ENCODE measurements at regions not wholly inside any gene's neighbourhood (a gene's known extent, or its start where the extent isn't known, plus 50 kb on each side); places are given as distances from the start of the nearest gene placed in this dataset.
"Not testable (repeated sequence)": the region's sequence is repeated elsewhere in the genome, so short reads cannot be mapped to it uniquely, and the experiment has no call there.

DNA sequence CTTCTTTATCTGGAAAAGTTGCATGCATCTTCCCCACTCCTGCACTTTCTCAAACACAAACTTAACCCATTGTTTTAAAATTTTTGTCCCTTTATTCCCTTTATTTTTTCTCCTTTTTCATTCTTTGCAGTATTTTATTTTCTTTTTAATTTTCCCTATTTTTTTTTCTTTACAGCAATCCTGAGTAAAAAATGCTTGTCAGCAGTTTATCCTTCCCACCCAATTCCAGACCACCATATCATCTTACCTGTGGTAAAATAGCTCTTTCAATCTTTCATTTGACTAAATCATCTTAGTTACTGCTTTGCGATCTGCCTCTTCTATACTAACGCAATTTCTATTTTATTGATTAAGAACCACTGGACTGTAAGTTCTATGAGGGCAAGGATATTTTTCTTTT lies 450.5 kb downstream of the KLHL4 start:
- Histone ChIP-seq H3K27ac (no peak overlapping the region), H3K9me3 (no peaks in the 10 kb centered on the region), H3K4me3 (no peak overlapping the region), H3K27me3 (peaks cover 0 to 10% of the 10 kb centered on the region in 2 donors), H3K36me3 (no peaks in the 10 kb centered on the region), H3K4me1 (no peaks in the 10 kb centered on the region)
- intact Hi-C loops (cut with DNase I; ENCODE audit: low total_unique reads) = no loop called here
- no peak for TF ChIP-seq POLR2AphosphoS5 (IDR thresholded peaks at IDR 0.05)
- no peak for TF ChIP-seq POLR2A (IDR thresholded peaks at IDR 0.05)
- TF ChIP-seq, protein P1, sequence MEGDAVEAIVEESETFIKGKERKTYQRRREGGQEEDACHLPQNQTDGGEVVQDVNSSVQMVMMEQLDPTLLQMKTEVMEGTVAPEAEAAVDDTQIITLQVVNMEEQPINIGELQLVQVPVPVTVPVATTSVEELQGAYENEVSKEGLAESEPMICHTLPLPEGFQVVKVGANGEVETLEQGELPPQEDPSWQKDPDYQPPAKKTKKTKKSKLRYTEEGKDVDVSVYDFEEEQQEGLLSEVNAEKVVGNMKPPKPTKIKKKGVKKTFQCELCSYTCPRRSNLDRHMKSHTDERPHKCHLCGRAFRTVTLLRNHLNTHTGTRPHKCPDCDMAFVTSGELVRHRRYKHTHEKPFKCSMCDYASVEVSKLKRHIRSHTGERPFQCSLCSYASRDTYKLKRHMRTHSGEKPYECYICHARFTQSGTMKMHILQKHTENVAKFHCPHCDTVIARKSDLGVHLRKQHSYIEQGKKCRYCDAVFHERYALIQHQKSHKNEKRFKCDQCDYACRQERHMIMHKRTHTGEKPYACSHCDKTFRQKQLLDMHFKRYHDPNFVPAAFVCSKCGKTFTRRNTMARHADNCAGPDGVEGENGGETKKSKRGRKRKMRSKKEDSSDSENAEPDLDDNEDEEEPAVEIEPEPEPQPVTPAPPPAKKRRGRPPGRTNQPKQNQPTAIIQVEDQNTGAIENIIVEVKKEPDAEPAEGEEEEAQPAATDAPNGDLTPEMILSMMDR (IDR thresholded peaks at IDR 0.05) = no peak
- no peak for DNase-seq (ENCODE audit: low spot score in 2 of 2)

DNA sequence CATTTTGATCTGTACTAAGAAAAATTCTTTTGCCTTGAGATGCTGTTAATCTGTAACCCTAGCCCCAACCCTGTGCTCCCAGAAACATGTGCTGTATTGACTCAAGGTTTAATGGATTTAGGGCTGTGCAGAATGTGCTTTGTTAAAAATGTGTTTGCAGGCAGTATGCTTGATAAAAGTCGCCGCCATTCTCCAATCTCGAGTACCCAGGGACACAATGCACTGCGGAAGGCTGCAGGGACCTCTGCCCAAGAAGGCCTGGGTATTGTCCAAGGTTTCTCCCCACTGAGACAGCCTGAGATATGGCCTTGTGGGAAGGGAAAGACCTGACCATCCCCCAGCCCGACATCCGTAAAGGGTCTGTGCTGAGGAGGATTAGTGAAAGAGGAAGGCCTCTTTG lies 454.5 kb downstream of the KLHL4 start:
- DNase-seq (ENCODE audit: low spot score in 2 of 2); H3K27me3 ChIP-seq; H3K4me1 ChIP-seq; H3K27ac ChIP-seq; H3K9me3 ChIP-seq; H3K36me3 ChIP-seq; intact Hi-C loops (cut with DNase I; ENCODE audit: low total_unique reads); H3K4me3 ChIP-seq: not testable (repeated sequence)

- no peak overlapping the region for H3K4me3 ChIP-seq
- H3K9me3 ChIP-seq = peaks cover 0 to 4% of the 10 kb centered on the region in 2 donors
- intact Hi-C loops (cut with DNase I; ENCODE audit: low total_unique reads) = no loop called here
- no peak overlapping the region for H3K27ac ChIP-seq
- H3K27me3 ChIP-seq = no peaks in the 10 kb centered on the region
- H3K36me3 ChIP-seq = no peaks in the 10 kb centered on the region
- H3K4me1 ChIP-seq = no peaks in the 10 kb centered on the region
- TF ChIP-seq, protein P1 (IDR thresholded peaks at IDR 0.05) = no peak
- no peak for TF ChIP-seq POLR2AphosphoS5 (IDR thresholded peaks at IDR 0.05)
- no peak for TF ChIP-seq POLR2A (IDR thresholded peaks at IDR 0.05)
- DNase-seq (ENCODE audit: low spot score in 2 of 2) = no peak
Measured at GRCh38 chrX:87975365-87975764, 457.8 kb downstream of the KLHL4 start.

DNA sequence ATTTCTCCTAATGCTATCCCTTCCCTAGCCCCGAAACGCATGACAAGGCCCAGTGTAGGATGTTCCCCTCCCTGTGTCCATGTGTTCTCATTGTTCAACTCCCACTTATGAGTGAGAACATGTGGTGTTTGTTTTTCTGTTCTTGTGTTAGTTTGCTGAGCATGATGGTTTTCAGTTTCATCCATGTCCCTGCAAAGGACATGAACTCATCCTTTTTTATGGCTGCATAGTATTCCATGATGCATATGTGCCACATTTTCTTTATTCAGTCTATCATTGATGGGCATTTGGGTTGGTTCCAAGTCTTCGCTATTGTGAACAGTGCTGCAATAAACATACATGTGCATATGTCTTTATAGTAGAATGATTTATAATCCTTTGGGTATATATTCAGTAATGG lies 490.3 kb downstream of the KLHL4 start:
- H3K27ac ChIP-seq; intact Hi-C loops (cut with DNase I; ENCODE audit: low total_unique reads); DNase-seq (ENCODE audit: low spot score in 2 of 2); H3K27me3 ChIP-seq; H3K36me3 ChIP-seq; H3K4me3 ChIP-seq; H3K4me1 ChIP-seq: not testable (repeated sequence)
- H3K9me3 ChIP-seq = peaks cover 0 to 24% of the 10 kb centered on the region in 2 donors

DNA sequence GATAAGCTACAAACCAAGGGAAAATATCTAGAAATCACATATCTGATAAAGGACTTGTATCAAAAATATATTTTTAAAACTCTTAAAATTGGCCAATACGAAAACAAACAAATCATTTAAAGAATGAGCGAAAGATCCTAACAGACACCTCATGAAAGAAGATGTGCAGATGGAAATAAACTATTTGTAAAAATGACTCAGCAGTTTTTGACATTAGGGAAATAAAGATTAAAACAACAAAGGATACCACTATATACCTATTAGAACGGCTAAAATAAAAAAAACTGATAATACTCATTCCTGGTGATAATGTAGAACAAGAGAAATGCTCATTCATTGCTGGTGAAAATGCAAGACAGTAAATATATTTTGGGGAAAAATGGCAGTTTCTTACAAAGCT lies 506.4 kb downstream of the KLHL4 start:
- H3K27ac ChIP-seq = no peak overlapping the region
- no peaks in the 10 kb centered on the region for H3K4me1 ChIP-seq
- no peak overlapping the region for H3K4me3 ChIP-seq
- intact Hi-C loops (cut with DNase I; ENCODE audit: low total_unique reads) = no loop called here
- peaks cover 0 to 20% of the 10 kb centered on the region in 2 donors for H3K27me3 ChIP-seq
- no peaks in the 10 kb centered on the region for H3K36me3 ChIP-seq
- no peaks in the 10 kb centered on the region for H3K9me3 ChIP-seq
- no peak for DNase-seq (ENCODE audit: low spot score in 2 of 2)
- TF ChIP-seq, protein P1 (IDR thresholded peaks at IDR 0.05) = no peak
- TF ChIP-seq POLR2A (IDR thresholded peaks at IDR 0.05) = no peak
- no peak for TF ChIP-seq POLR2AphosphoS5 (IDR thresholded peaks at IDR 0.05)

GRCh38 chrX:88072339-88073030 lies 554.9 kb downstream of the KLHL4 start:
- Histone ChIP-seq H3K9me3 (no peaks in the 10 kb centered on the region), H3K4me1 (no peaks in the 10 kb centered on the region), H3K4me3 (no peak overlapping the region), H3K36me3 (no peaks in the 10 kb centered on the region), H3K27ac (no peak overlapping the region), H3K27me3 (peaks cover 0 to 10% of the 10 kb centered on the region in 2 donors)
- intact Hi-C loops (cut with DNase I; ENCODE audit: low total_unique reads) = no loop called here
- TF ChIP-seq, protein P1 (IDR thresholded peaks at IDR 0.05) = no peak
- TF ChIP-seq POLR2A (IDR thresholded peaks at IDR 0.05) = no peak
- TF ChIP-seq POLR2AphosphoS5 (IDR thresholded peaks at IDR 0.05) = no peak
- DNase-seq (ENCODE audit: low spot score in 2 of 2) = no peak

Data from breast epithelium (tissue), 4 donors.